HuH-7 (cell line): ENCODE measurements at regions not wholly inside any gene's neighbourhood (a gene's known extent, or its start where the extent isn't known, plus 50 kb on each side); places are given as distances from the start of the nearest gene placed in this dataset.

Source experiments
- DNase-seq: peaks from one replicate; pipeline ENCODE4 v3.0.0; 2011; ENCODE audit warnings: low spot score

- DNase-seq, result no peak
Observed at GRCh38 chr4:100284129-100284880, 94.0 kb upstream of the DDIT4L start.

- no peak for DNase-seq
Observed at GRCh38 chr4:100280807-100281206, 90.5 kb upstream of the DDIT4L start.

DNA sequence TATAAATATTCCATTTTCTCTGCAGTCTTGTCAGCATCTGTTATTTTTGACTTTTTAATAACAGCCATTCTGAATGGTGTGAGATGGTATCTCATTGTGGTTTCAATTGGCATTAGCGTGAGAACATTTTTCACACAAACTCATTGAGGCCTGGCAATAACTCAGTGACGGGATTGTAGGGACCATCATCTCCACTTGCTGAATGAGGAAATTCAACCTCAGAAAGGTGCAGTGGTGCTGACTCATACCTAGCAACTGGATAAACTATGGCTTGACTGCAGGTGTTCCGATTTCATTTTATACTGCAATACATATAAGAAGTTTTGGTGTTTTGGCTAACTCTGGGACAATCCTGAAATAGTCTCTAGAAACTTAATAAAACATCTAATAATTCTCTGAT, 88.3 kb upstream of the DDIT4L start:
- no peak for DNase-seq

DNA sequence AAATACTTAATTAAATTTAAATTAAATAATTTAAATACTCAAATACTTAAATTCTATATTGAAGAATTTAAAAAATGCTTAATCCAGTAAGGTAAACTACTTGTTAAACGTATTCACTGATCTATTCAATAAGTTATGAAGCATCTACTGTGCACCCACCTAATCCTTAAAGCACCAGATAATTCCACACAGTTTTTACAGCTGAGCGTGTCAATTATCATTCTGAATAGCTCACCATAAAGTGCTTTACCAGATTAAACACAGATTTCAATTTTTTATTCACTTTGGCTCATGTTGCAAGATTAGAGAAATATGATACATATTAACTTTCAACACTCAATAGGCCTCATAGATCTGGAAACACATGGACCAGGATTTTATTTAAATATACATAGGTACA, 79.2 kb upstream of the DDIT4L start:
- DNase-seq, result no peak

DNA sequence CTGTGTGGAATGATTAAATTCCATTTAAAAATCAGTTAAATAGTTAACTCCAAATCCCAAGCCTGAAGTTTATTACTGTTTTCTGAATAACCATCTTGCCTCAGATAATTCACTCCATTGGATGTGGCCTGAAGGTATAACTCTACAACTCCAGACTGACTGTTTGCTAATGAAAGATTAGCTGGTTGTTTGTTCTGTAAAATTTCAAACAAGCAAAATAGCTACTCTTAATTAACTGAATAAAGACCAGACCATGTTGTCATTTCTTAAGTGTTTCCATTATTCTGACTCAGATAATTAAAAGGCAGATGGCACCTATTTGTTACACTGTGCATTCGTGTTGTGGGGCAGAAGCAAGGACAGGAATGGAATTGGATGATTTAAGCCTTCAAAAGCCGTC, 78.5 kb upstream of the DDIT4L start:
- no peak for DNase-seq

DNA sequence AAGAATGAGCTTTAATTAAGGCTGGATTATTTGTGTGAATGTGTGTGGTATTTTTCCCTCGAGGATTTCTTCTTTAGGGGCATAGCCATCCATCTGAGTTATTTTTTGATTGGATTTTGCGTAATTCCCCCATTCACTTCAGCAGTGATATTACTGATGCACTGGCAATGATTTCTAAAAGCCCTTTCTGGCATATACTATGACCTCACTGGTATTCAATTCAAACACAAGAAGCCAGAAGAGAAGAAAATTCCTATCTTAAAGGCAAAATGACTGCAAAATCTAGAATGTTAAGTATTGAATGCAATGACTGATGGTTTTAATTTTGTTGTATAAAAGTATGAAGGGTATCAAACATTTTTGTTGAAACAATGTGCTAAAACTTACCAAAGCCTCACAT, 71.1 kb upstream of the DDIT4L start:
- DNase-seq, result no peak

DNA sequence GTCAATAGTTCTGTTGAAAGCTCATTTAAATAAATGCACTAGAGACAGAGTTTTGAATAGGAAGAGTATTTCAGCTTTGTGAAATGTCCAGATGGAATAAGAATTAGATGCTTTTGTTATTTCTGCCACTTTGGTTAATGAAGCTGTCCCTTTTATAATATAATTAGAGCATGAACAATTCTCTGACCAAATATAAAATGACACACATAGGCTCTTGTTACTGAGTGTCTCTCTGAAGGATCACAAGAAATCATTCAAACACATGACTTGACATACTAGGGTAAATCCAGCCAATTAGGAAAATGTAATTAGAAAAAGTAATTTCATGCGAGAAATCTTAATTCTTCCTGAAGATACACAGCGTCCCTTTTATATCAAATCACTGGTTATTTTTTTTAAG, 68.4 kb upstream of the DDIT4L start:
- no peak for DNase-seq

GRCh38 chr4:100257567-100257966, 67.3 kb upstream of the DDIT4L start:
- DNase-seq, result no peak

GRCh38 chr4:100254237-100254636, 64.0 kb upstream of the DDIT4L start:
- DNase-seq, result no peak

DNA sequence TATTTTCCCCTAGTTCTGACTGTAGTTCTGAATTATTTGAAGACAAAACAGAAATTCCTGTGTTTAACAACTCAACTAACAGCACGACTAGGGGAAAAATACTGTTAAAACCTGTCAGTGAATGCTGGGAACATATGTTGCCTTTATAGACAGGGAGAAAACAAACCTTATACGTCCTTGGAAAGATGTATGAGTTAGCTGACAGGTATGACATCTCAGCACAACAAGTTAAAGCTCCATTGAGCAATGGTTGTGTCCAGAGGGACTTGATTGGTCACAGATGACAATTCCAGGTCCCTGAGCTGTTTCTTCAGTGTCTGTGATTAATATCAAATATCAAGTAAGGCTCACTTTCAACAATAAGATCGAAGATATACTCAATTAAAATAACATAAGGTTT, 58.2 kb upstream of the DDIT4L start:
- DNase-seq, result no peak

DNA sequence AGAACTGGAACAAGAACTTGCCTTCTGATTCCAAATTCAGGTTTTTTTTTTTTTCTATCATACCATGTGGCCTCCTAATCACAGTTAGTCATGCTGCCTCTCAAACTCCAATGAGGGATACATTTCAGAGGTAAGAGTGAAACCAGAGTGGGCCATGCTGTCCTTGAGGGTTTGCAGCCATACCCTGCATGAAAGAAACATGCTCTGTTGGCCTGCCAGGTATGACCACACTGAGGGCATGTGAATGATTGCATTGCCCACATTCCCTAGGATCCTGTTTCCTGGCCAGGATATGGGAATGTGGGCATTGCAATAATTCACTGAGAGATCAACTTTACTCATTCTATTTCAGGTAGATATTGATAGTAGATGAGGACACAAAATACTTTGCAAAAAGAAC, 56.4 kb upstream of the DDIT4L start:
- no peak for DNase-seq

DNA sequence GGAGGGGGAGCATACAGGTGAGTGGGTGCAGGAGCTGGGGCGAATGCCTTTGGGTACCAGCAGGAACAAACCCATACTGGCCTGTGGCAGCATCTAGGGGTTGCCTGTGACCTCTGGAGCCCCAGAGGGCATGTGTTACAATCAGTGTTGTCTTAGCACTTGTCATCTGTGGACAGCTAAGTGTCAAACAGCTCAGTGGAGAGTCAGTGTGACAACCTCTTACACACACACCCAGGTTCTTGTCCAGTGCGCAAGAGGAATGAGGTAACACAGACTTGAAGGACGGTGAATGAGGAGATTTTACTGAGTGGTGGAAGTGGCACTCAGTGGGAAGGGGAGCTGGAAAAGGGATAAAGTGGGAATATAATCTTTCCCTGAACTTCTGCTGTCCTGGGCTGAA, 54.1 kb upstream of the DDIT4L start:
- no peak for DNase-seq
